SW480 (cell line): ENCODE measurements at regions not wholly inside any gene's neighbourhood (a gene's known extent, or its start where the extent isn't known, plus 50 kb on each side); places are given as distances from the start of the nearest gene placed in this dataset.
A peak's percentile ranks its signal among the peaks of the same experiment; 100 is the strongest.
"Not testable (repeated sequence)": the region's sequence is repeated elsewhere in the genome, so short reads cannot be mapped to it uniquely, and the experiment has no call there.

Experiments used
- DNase-seq: peaks from one replicate; pipeline ENCODE4 v3.0.0-alpha.2; 2016; ENCODE audit warnings: low spot score

- DNase-seq, result no peak
These were observed 91.3 kb downstream of the ZNF467 start for GRCh38 chr7:149682038-149682437.

- DNase-seq, result no peak
These were observed 92.1 kb downstream of the ZNF467 start for GRCh38 chr7:149681274-149681673.

- DNase-seq, result no peak
These were observed 92.9 kb downstream of the ZNF467 start for GRCh38 chr7:149680331-149681025.

GRCh38 chr7:149674728-149675385, 98.5 kb downstream of the ZNF467 start:
- DNase-seq, result not testable (repeated sequence)

GRCh38 chr7:149673006-149673405, 100.4 kb downstream of the ZNF467 start:
- DNase-seq, result no peak

GRCh38 chr7:149670288-149670687, 103.1 kb downstream of the ZNF467 start:
- DNase-seq, result peak; percentile 13

GRCh38 chr7:149669121-149669818, 104.1 kb downstream of the ZNF467 start:
- peak; percentile 44 for DNase-seq

- no peak for DNase-seq
These were observed 106.9 kb downstream of the ZNF467 start for GRCh38 chr7:149666360-149666945.

GRCh38 chr7:149665618-149666017, 107.8 kb downstream of the ZNF467 start:
- DNase-seq, result not testable (repeated sequence)

GRCh38 chr7:149664666-149665065, 108.7 kb downstream of the ZNF467 start:
- DNase-seq, result peak; percentile 20

GRCh38 chr7:149664176-149664575, 109.2 kb downstream of the ZNF467 start:
- no peak for DNase-seq

- DNase-seq, result peak; percentile 72
These were observed 110.7 kb downstream of the ZNF467 start for GRCh38 chr7:149662591-149663095.

GRCh38 chr7:149655784-149656183, 117.6 kb downstream of the ZNF467 start:
- DNase-seq, result no peak

GRCh38 chr7:149654588-149654987, 118.8 kb downstream of the ZNF467 start:
- DNase-seq, result no peak

GRCh38 chr7:149650190-149650589, 123.2 kb downstream of the ZNF467 start:
- not testable (repeated sequence) for DNase-seq

GRCh38 chr7:149644754-149645153, 128.6 kb downstream of the ZNF467 start:
- no peak for DNase-seq

GRCh38 chr7:149642589-149642988, 130.8 kb downstream of the ZNF467 start:
- no peak for DNase-seq

- no peak for DNase-seq
These were observed 134.6 kb downstream of the ZNF467 start for GRCh38 chr7:149638566-149639320.

GRCh38 chr7:149637911-149638565, 135.3 kb downstream of the ZNF467 start:
- no peak for DNase-seq

GRCh38 chr7:149635561-149636329, 137.6 kb downstream of the ZNF467 start:
- peak; percentile 36 for DNase-seq
